K562 (cell line): ENCODE measurements at regions not wholly inside any gene's neighbourhood (a gene's known extent, or its start where the extent isn't known, plus 50 kb on each side); places are given as distances from the start of the nearest gene placed in this dataset.

Source experiments
- ATAC-seq: fragments of 200-7000 bp; cut with Tn5 transposase; 3 replicates; pipeline ENCODE4 v1.9.1; 2020; ENCODE audit warnings: moderate library complexity
- BruUV-seq: library from RNA; stranded (reverse); fragments of 400-500 nt; replicated peaks from 2 replicates; lab custom pipeline; 2021; lab: Mats Ljungman, UMichigan
- CTCF ChIA-PET: fragments of 300-600 bp; formaldehyde crosslinking; extraction: SDS; loops from one replicate; lab custom pipeline; 2021; ENCODE audit warnings: low intra/inter-chr PET ratio; lab: Yijun Ruan, JAX
- POLR2A ChIA-PET: fragments of 300-600, 350-650 bp; sonication (Branson Sonifier 250); formaldehyde crosslinking; extraction: SDS; loops from one replicate; lab custom pipeline; 2021; ENCODE audit warnings: antibody characterized with exemption, inconsistent platforms; lab: Yijun Ruan, JAX
- DNase-seq, 4 experiments: peaks; one replicate each; pipeline versions ENCODE4 v3.0.0 to v3.0.0-alpha.2; 2011 to 2018; ENCODE audit warnings: low spot score in 3 of 4, mixed read lengths in 3 of 4; ENCODE audit errors: extremely low read depth in 1 of 4
- FAIRE-seq: peaks from 2 replicates; lab custom pipeline; 2011; peaks lifted over from hg19 to GRCh38; lab: Jason Lieb, UNC
- H2AFZ ChIP-seq: 2 replicates; pipeline ENCODE4 v1.6.0; 2011; ENCODE audit warnings: low read depth, low read length, control low read depth, inconsistent platforms
- H3K27ac ChIP-seq: fragments of 200-600 bp; 3 replicates; pipeline ENCODE4 v1.8.0; 2011; ENCODE audit warnings: low read depth, mild to moderate bottlenecking, control low read depth, inconsistent platforms, low read length, moderate library complexity, mixed read lengths; ENCODE audit errors: extremely low read depth
- H3K27me3 ChIP-seq, 2 experiments: fragments of 300-600 bp in 1 of 2; 2 replicates in 1 of 2; 3 replicates in 1 of 2; pipeline versions ENCODE4 v1.6.0 to v1.8.0; 2011; ENCODE audit warnings: inconsistent platforms in 2 of 2, low read length in 2 of 2, mild to moderate bottlenecking in 1 of 2, mixed read lengths in 1 of 2, moderate library complexity in 1 of 2; ENCODE audit not compliant: control insufficient read depth in 2 of 2, insufficient read depth in 2 of 2
- H3K36me3 ChIP-seq: fragments of 300-600 bp; 3 replicates; pipeline ENCODE4 v1.8.0; 2011; ENCODE audit warnings: mild to moderate bottlenecking, low read length, inconsistent platforms; ENCODE audit not compliant: control insufficient read depth, insufficient read depth
- H3K4me1 ChIP-seq, 2 experiments: fragments of 200-600 bp in 1 of 2; replicated peaks in 1 of 2; 2 replicates in 1 of 2; 3 replicates in 1 of 2; pipeline versions ENCODE4 v1.5.1 to v1.8.0; 2011; ENCODE audit warnings: inconsistent platforms in 2 of 2, low read length in 2 of 2, mild to moderate bottlenecking in 1 of 2, mixed read lengths in 1 of 2, moderate library complexity in 1 of 2; ENCODE audit not compliant: control insufficient read depth in 2 of 2, insufficient read depth in 2 of 2
- H3K4me2 ChIP-seq: 2 replicates; pipeline ENCODE4 v1.6.1; 2011; ENCODE audit warnings: low read length, control low read depth, inconsistent platforms, mixed read lengths; ENCODE audit not compliant: insufficient read depth
- H3K4me3 ChIP-seq: fragments of 200-600 bp; sonication (generic), shearing (Covaris generic); 2 replicates; pipeline ENCODE4 v1.5.1; 2016; ENCODE audit warnings: control low read depth, inconsistent platforms
- H3K79me2 ChIP-seq: fragments of 200-600 bp; 3 replicates; pipeline ENCODE4 v1.8.0; 2011; ENCODE audit warnings: low read length, inconsistent platforms; ENCODE audit not compliant: control insufficient read depth, insufficient read depth
- H3K9ac ChIP-seq, 2 experiments: 2 replicates each; pipeline versions ENCODE4 v1.6.0 to v1.6.1; 2011; ENCODE audit warnings: low read depth in 2 of 2, low read length in 2 of 2, control low read depth in 1 of 2, inconsistent platforms in 1 of 2, mild to moderate bottlenecking in 1 of 2, mixed read lengths in 1 of 2; ENCODE audit not compliant: insufficient read depth in 1 of 2
- H3K9me1 ChIP-seq: one replicate; pipeline ENCODE4 v1.6.0; 2011; ENCODE audit warnings: inconsistent platforms, mild to moderate bottlenecking, low read length, moderate library complexity; ENCODE audit not compliant: control insufficient read depth, insufficient read depth
- H3K9me3 ChIP-seq: replicated peaks from 2 replicates; pipeline ENCODE4 v1.5.1; 2011; ENCODE audit warnings: low read depth, low read length, inconsistent platforms; ENCODE audit not compliant: control insufficient read depth, insufficient read depth
- H4K20me1 ChIP-seq: replicated peaks from 2 replicates; pipeline ENCODE4 v1.6.1; 2011; ENCODE audit warnings: low read length, inconsistent platforms, mixed read lengths; ENCODE audit not compliant: control insufficient read depth, insufficient read depth
- BRD9 ChIP-seq: fragments of 450-650 bp; IDR thresholded peaks from 2 replicates; pipeline ENCODE4 v1.6.1; 2018; ENCODE audit warnings: low read depth; ENCODE audit not compliant: partially characterized antibody
- CTBP1 ChIP-seq: fragments of 450-650 bp; IDR thresholded peaks from 2 replicates; pipeline ENCODE4 v1.6.1; 2016; ENCODE audit warnings: borderline replicate concordance
- ETV5 ChIP-seq: sonication (generic); formaldehyde crosslinking; IDR thresholded peaks from 2 replicates; pipeline ENCODE4 v1.4.0; 2020; ENCODE audit warnings: low read depth, mild to moderate bottlenecking, missing genetic modification reagents
- FOXM1 ChIP-seq, 2 experiments: fragments of 450-650 bp in 1 of 2; sonication (generic) in 1 of 2; formaldehyde crosslinking in 1 of 2; IDR thresholded peaks; 2 replicates each; pipeline versions ENCODE4 v1.6.1 to v1.9.0; 2017 to 2022; ENCODE audit warnings: low read depth in 2 of 2, mild to moderate bottlenecking in 2 of 2, missing genetic modification reagents in 1 of 2, moderate library complexity in 1 of 2
- NR3C1 ChIP-seq: sonication (generic); formaldehyde crosslinking; IDR thresholded peaks from 2 replicates; pipeline ENCODE4 v1.8.1; 2022; ENCODE audit warnings: missing genetic modification reagents
- NUFIP1 ChIP-seq: fragments of 450-650 bp; IDR thresholded peaks from 2 replicates; pipeline ENCODE4 v1.6.1; 2018; ENCODE audit not compliant: partially characterized antibody
- SAP30 ChIP-seq: fragments of 200-600 bp; sonication (generic); IDR thresholded peaks from 2 replicates; pipeline ENCODE4 v1.6.1; 2012; ENCODE audit warnings: borderline replicate concordance, low read depth, mild to moderate bottlenecking, moderate library complexity, low read length, control low read depth, inconsistent platforms; ENCODE audit not compliant: insufficient read depth, poor library complexity, severe bottlenecking
- SRF ChIP-seq, 2 experiments: fragments of 250-450, 450-650 bp in 1 of 2; sonication (Bioruptor Pico) in 1 of 2; sonication (generic) in 1 of 2; formaldehyde crosslinking; IDR thresholded peaks; 2 replicates each; pipeline versions ENCODE4 v1.5.0 to v1.5.1; 2020 to 2022; ENCODE audit warnings: mild to moderate bottlenecking in 1 of 2, missing genetic modification reagents in 1 of 2
- USF1 ChIP-seq: sonication (generic); formaldehyde crosslinking; IDR thresholded peaks from 2 replicates; pipeline ENCODE4 v1.9.0; 2022; ENCODE audit warnings: mild to moderate bottlenecking, missing genetic modification reagents
- ZBTB33 ChIP-seq: sonication (generic); formaldehyde crosslinking; IDR thresholded peaks from 2 replicates; pipeline ENCODE4 v1.8.1; 2023; ENCODE audit warnings: mild to moderate bottlenecking, missing genetic modification reagents
- ZBTB9 ChIP-seq: fragments of 450-650 bp; formaldehyde crosslinking; IDR thresholded peaks from 2 replicates; pipeline ENCODE4 v1.4.0; 2020; ENCODE audit warnings: mild to moderate bottlenecking, moderate library complexity
- ZNF444 ChIP-seq: fragments of 250-450 bp; sonication (Bioruptor Pico); IDR thresholded peaks from 2 replicates; pipeline ENCODE4 v1.4.0; 2020; ENCODE audit warnings: mild to moderate bottlenecking, moderate library complexity
- ZNF764 ChIP-seq: fragments of 250-450 bp; sonication (Bioruptor Pico); IDR thresholded peaks from 2 replicates; pipeline ENCODE4 v1.4.0; 2020; ENCODE audit warnings: low read depth, mild to moderate bottlenecking, moderate library complexity
- WGBS: fragments of 100-300 bp; shearing (Covaris generic); methylation state at CpG from one replicate; pipeline ENCODE4 v1.1.6; 2016; ENCODE audit warnings: low coverage, mixed read lengths; ENCODE audit not compliant: insufficient coverage; ENCODE audit errors: missing lambda C conversion rate; 5-methylcytosine and 5-hydroxymethylcytosine counted together
- in situ Hi-C: fragments of 300-500 bp; cut with MboI; formaldehyde crosslinking; loops from 4 replicates; pipeline ENCODE4 v1.15.0; 2018; ENCODE audit warnings: inconsistent platforms, mixed read lengths
- intact Hi-C: fragments of 100-400 bp; cut with micrococcal nuclease; formaldehyde crosslinking; loops from 2 replicates; pipeline ENCODE4 v1.14.2; 2022

- intact Hi-C loops, result no loop called here
- TF ChIP-seq ZBTB9 (no peak), CTBP1 (no peak)
- TF ChIP-seq, all 486 proteins: peak for 0
- Histone ChIP-seq H3K9me1 (no peaks in the 10 kb centered on the region), H3K79me2 (no peaks in the 10 kb centered on the region), H4K20me1 (no peaks in the 10 kb centered on the region), H3K4me1 (no peaks in the 10 kb centered on the region), H3K9ac (no peak overlapping the region), H2AFZ (no peak overlapping the region), H3K27ac (no peak overlapping the region), H3K36me3 (no peaks in the 10 kb centered on the region), H3K4me3 (no peak overlapping the region), H3K4me2 (no peak overlapping the region), H3K27me3 (no peaks in the 10 kb centered on the region), H3K9me3 (no peaks in the 10 kb centered on the region)
- ChIA-PET CTCF (no interaction called here), POLR2A (no interaction called here)
- no peak for ATAC-seq
- DNase-seq, result no peak
- FAIRE-seq, result no peak
- in situ Hi-C loops, result no loop called here
- BruUV-seq, result no TSS peak
- WGBS, result 0% methylated on average over 2 of the region's 2 CpGs
Observed at GRCh38 chr20:60583741-60584140, 625.5 kb downstream of the CDH26 start.

- no peaks in the 10 kb centered on the region for H3K4me1 ChIP-seq
- ATAC-seq (no peak), FAIRE-seq (no peak), DNase-seq (no peak)
- H3K9me1 ChIP-seq, result no peaks in the 10 kb centered on the region
- 4% methylated on average over 4 of the region's 4 CpGs for WGBS
- no peaks in the 10 kb centered on the region for H3K79me2 ChIP-seq
- no peak overlapping the region for H3K4me3 ChIP-seq
- BruUV-seq, result no TSS peak
- ChIA-PET CTCF (no interaction called here), POLR2A (no interaction called here)
- no peaks in the 10 kb centered on the region for H3K36me3 ChIP-seq
- H3K9ac ChIP-seq, result no peak overlapping the region
- in situ Hi-C loops, result no loop called here
- H2AFZ ChIP-seq, result no peak overlapping the region
- intact Hi-C loops, result no loop called here
- no peak overlapping the region for H3K4me2 ChIP-seq
- no peaks in the 10 kb centered on the region for H3K27me3 ChIP-seq
- no peaks in the 10 kb centered on the region for H3K9me3 ChIP-seq
- H4K20me1 ChIP-seq, result no peaks in the 10 kb centered on the region
- no peak overlapping the region for H3K27ac ChIP-seq
- TF ChIP-seq BRD9 (no peak), ZNF444 (CRISPR knock-in tag) (no peak), USF1 (CRISPR knock-in tag) (no peak), SAP30 (no peak), NUFIP1 (no peak), ZBTB33 (CRISPR knock-in tag) (no peak), SRF (CRISPR knock-in tag; IDR thresholded peaks at IDR 0.05) (no peak), ZNF764 (no peak), NR3C1 (no peak), FOXM1 (IDR thresholded peaks at IDR 0.05; ENCODE audit: low read depth) (no peak), FOXM1 (CRISPR knock-in tag; IDR thresholded peaks at IDR 0.05; ENCODE audit: low read depth) (no peak), ETV5 (CRISPR knock-in tag) (no peak)
Observed at GRCh38 chr20:60584221-60584620, 626.0 kb downstream of the CDH26 start.
